Neural progenitor cell (in vitro differentiated cells): ENCODE measurements at regions not wholly inside any gene's neighbourhood (a gene's known extent, or its start where the extent isn't known, plus 50 kb on each side); places are given as distances from the start of the nearest gene placed in this dataset.

Experiments used
- DNase-seq: peaks from one replicate; pipeline ENCODE4 v3.0.0-alpha.2; 2016; ENCODE audit warnings: low spot score
- H2AFZ ChIP-seq: fragments of 200-600 bp; sonication (generic); replicated peaks from 2 replicates; pipeline ENCODE4 v1.6.1; 2016; ENCODE audit warnings: antibody characterized with exemption
- H3F3A ChIP-seq: fragments of 200-600 bp; sonication (generic); 2 replicates; pipeline ENCODE4 v1.6.1; 2016; ENCODE audit warnings: antibody characterized with exemption, low read depth
- H3K27ac ChIP-seq: fragments of 200-600 bp; sonication (generic); 2 replicates; pipeline ENCODE4 v1.5.1; 2016; ENCODE audit warnings: mild to moderate bottlenecking
- H3K27me3 ChIP-seq: fragments of 200-600 bp; sonication (generic); 2 replicates; pipeline ENCODE4 v1.6.1; 2016; ENCODE audit warnings: mild to moderate bottlenecking, moderate library complexity
- H3K36me3 ChIP-seq: fragments of 200-600 bp; sonication (generic); 2 replicates; pipeline ENCODE4 v1.5.1; 2016
- H3K4me1 ChIP-seq: fragments of 200-600 bp; sonication (generic); 2 replicates; pipeline ENCODE4 v1.6.1; 2016; ENCODE audit warnings: mixed run types
- H3K4me2 ChIP-seq: fragments of 200-600 bp; sonication (generic); 2 replicates; pipeline ENCODE4 v1.6.1; 2016
- H3K4me3 ChIP-seq: fragments of 200-600 bp; sonication (generic); 2 replicates; pipeline ENCODE4 v1.5.1; 2016
- H3K79me2 ChIP-seq: fragments of 200-600 bp; sonication (generic); 2 replicates; pipeline ENCODE4 v1.6.1; 2016; ENCODE audit warnings: low read depth
- H3K9ac ChIP-seq: fragments of 200-600 bp; sonication (generic); 2 replicates; pipeline ENCODE4 v1.6.1; 2016
- H3K9me3 ChIP-seq: fragments of 200-600 bp; sonication (generic); 2 replicates; pipeline ENCODE4 v1.5.1; 2016; ENCODE audit warnings: low read depth
- H4K20me1 ChIP-seq: fragments of 200-600 bp; sonication (generic); 2 replicates; pipeline ENCODE4 v1.6.1; 2016; ENCODE audit warnings: low read depth
- H3K27ac Mint-ChIP-seq: 3 replicates; pipeline ENCODE4 v1.8.0; 2021; ENCODE audit warnings: mixed read lengths
- H3K27me3 Mint-ChIP-seq: 2 replicates; pipeline ENCODE4 v1.8.0; 2022; ENCODE audit warnings: low read depth, mild to moderate bottlenecking, inconsistent platforms, moderate library complexity, mixed read lengths; ENCODE audit not compliant: insufficient read depth
- H3K36me3 Mint-ChIP-seq: 3 replicates; pipeline ENCODE4 v1.8.0; 2021; ENCODE audit warnings: mixed read lengths
- H3K4me1 Mint-ChIP-seq: 3 replicates; pipeline ENCODE4 v1.8.0; 2021; ENCODE audit warnings: mixed read lengths
- H3K4me3 Mint-ChIP-seq: 3 replicates; pipeline ENCODE4 v1.8.0; 2021; ENCODE audit warnings: mild to moderate bottlenecking, moderate library complexity, mixed read lengths
- H3K9me3 Mint-ChIP-seq: 3 replicates; pipeline ENCODE4 v1.8.0; 2020; ENCODE audit warnings: mixed read lengths
- CTCF ChIP-seq: fragments of 200-600 bp; sonication (generic); IDR thresholded peaks from 2 replicates; pipeline ENCODE4 v1.5.1; 2017; ENCODE audit warnings: antibody characterized with exemption, mild to moderate bottlenecking
- EZH2 ChIP-seq: fragments of 200-600 bp; sonication (generic); IDR thresholded peaks from 2 replicates; pipeline ENCODE4 v1.6.1; 2017; ENCODE audit warnings: antibody characterized with exemption, mild to moderate bottlenecking, moderate library complexity
- EZH2phosphoT487 ChIP-seq: fragments of 200-600 bp; sonication (generic); IDR thresholded peaks from 2 replicates; pipeline ENCODE4 v1.6.1; 2017; ENCODE audit warnings: antibody characterized with exemption

DNA sequence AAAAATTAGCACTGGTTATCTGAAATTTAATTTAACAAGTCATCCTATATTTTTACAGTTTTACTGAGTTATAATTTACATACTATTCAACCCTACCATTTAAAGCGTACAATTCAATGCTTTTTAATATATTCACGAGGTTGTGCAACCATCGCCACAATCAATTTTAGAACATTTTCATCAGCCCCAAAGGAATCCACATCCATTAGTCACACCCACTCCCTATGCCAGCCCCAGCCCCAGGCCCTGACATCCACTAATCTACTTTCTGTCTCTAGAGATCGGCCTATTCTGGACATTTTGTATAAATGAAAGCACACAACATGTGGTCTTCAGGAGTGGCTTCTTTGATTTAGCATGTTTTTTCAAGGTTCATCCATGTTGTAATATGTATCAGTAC, 134.7 kb downstream of the PSMG1 start:
- H3K36me3 ChIP-seq: no peaks in the 10 kb centered on the region
- Mint-ChIP-seq H3K27ac (peak overlapping the region; percentile 93), H3K27me3 (peaks cover 6% of the 10 kb centered on the region), H3K36me3 (no peaks in the 10 kb centered on the region), H3K4me3 (no peak overlapping the region), H3K4me1 (peaks cover 17% of the 10 kb centered on the region), H3K9me3 (no peaks in the 10 kb centered on the region)
- no peak overlapping the region for H3K4me3 ChIP-seq
- no peak overlapping the region for H3K27ac ChIP-seq
- DNase-seq: no peak
- no peaks in the 10 kb centered on the region for H3F3A ChIP-seq
- no peaks in the 10 kb centered on the region for H3K4me1 ChIP-seq
- H3K4me2 ChIP-seq: peak overlapping the region; percentile 12
- no peaks in the 10 kb centered on the region for H3K79me2 ChIP-seq
- TF ChIP-seq CTCF (no peak), EZH2phosphoT487 (no peak), EZH2 (no peak)
- H3K27me3 ChIP-seq: no peaks in the 10 kb centered on the region
- H2AFZ ChIP-seq: no peak overlapping the region
- no peaks in the 10 kb centered on the region for H4K20me1 ChIP-seq
- no peaks in the 10 kb centered on the region for H3K9me3 ChIP-seq
- H3K9ac ChIP-seq: no peak overlapping the region

- no peaks in the 10 kb centered on the region for H4K20me1 ChIP-seq
- TF ChIP-seq EZH2phosphoT487 (no peak), EZH2 (no peak), CTCF (no peak)
- H3K9me3 ChIP-seq: no peaks in the 10 kb centered on the region
- no peaks in the 10 kb centered on the region for H3K4me1 ChIP-seq
- Mint-ChIP-seq H3K27me3 (peaks cover 2% of the 10 kb centered on the region), H3K36me3 (no peaks in the 10 kb centered on the region), H3K27ac (peak overlapping the region; percentile 96), H3K9me3 (no peaks in the 10 kb centered on the region), H3K4me3 (peak overlapping the region; percentile 4), H3K4me1 (peaks cover 17% of the 10 kb centered on the region)
- H2AFZ ChIP-seq: no peak overlapping the region
- no peaks in the 10 kb centered on the region for H3F3A ChIP-seq
- H3K27ac ChIP-seq: no peak overlapping the region
- no peaks in the 10 kb centered on the region for H3K36me3 ChIP-seq
- no peak overlapping the region for H3K4me3 ChIP-seq
- no peak overlapping the region for H3K9ac ChIP-seq
- H3K27me3 ChIP-seq: no peaks in the 10 kb centered on the region
- DNase-seq: peak; percentile 93
- H3K4me2 ChIP-seq: peak overlapping the region; percentile 12
- no peaks in the 10 kb centered on the region for H3K79me2 ChIP-seq
These were observed 135.2 kb downstream of the PSMG1 start for GRCh38 chr21:39048064-39048463.

DNA sequence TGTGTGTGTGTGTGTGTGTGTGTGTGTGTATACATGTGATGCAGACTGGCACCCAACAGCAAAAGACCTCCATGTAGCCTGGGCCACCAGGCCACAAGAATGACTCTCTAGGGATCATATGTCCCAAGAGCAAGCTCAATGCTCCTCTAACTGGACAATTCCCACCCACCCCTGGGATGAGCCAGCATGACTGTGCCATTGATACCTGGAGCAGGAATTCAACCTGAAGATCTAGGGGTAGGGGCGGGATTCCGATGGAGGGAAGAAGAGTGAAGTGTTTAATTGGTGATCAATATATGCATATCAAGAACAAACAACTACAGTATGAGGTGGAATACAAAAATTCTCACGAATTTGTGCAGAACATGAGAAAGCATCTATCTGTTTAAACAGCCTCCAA, 136.2 kb downstream of the PSMG1 start:
- Mint-ChIP-seq H3K36me3 (no peaks in the 10 kb centered on the region), H3K27ac (peak overlapping the region; percentile 76), H3K27me3 (no peaks in the 10 kb centered on the region), H3K4me1 (peaks cover 17% of the 10 kb centered on the region), H3K4me3 (no peak overlapping the region), H3K9me3 (peaks cover 4% of the 10 kb centered on the region)
- TF ChIP-seq CTCF (no peak), EZH2phosphoT487 (no peak)
- Histone ChIP-seq H3K9me3 (no peaks in the 10 kb centered on the region), H4K20me1 (no peaks in the 10 kb centered on the region), H2AFZ (no peak overlapping the region), H3K4me1 (no peaks in the 10 kb centered on the region), H3K4me2 (no peak overlapping the region), H3K36me3 (no peaks in the 10 kb centered on the region), H3F3A (no peaks in the 10 kb centered on the region), H3K27me3 (no peaks in the 10 kb centered on the region), H3K4me3 (no peak overlapping the region), H3K79me2 (no peaks in the 10 kb centered on the region), H3K27ac (no peak overlapping the region), H3K9ac (no peak overlapping the region)
- no peak for DNase-seq
